Left ventricle myocardium inferior (tissue), 1 donor: ENCODE measurements at regions not wholly inside any gene's neighbourhood (a gene's known extent, or its start where the extent isn't known, plus 50 kb on each side); places are given as distances from the start of the nearest gene placed in this dataset.

Source experiments
- DNase-seq: peaks from one replicate; pipeline ENCODE4 v3.0.0-alpha.2; 2020
- H3K27ac ChIP-seq: fragments of 200-600 bp; replicated peaks from 2 replicates; pipeline ENCODE4 v1.8.0; 2021
- H3K27me3 ChIP-seq: fragments of 200-600 bp; 2 replicates; pipeline ENCODE4 v1.8.0; 2021; ENCODE audit warnings: low read depth
- H3K36me3 ChIP-seq: fragments of 200-600 bp; 2 replicates; pipeline ENCODE4 v1.8.0; 2021
- H3K4me1 ChIP-seq: fragments of 200-600 bp; 2 replicates; pipeline ENCODE4 v1.8.0; 2021
- H3K4me3 ChIP-seq: fragments of 200-600 bp; 2 replicates; pipeline ENCODE4 v1.8.0; 2021; ENCODE audit warnings: mild to moderate bottlenecking, moderate library complexity
- H3K9me3 ChIP-seq: fragments of 200-600 bp; replicated peaks from 2 replicates; pipeline ENCODE4 v1.8.0; 2021
- CTCF ChIP-seq: fragments of 200-600 bp; IDR thresholded peaks from 2 replicates; pipeline ENCODE4 v1.8.0; 2021; ENCODE audit warnings: antibody characterized with exemption, mild to moderate bottlenecking, borderline replicate concordance
- intact Hi-C: fragments of 100-400 bp; cut with micrococcal nuclease; formaldehyde crosslinking; loops from one replicate; pipeline ENCODE4 v1.11.0; 2022
- donor health status: DM: no; HTN: yes; CAD: no; lungs with severe emphysema.

- peaks cover 6% of the 10 kb centered on the region for H3K36me3 ChIP-seq
- intact Hi-C loops, result no loop called here
- peak; percentile 25 for DNase-seq
- H3K27ac ChIP-seq, result no peak overlapping the region
- H3K9me3 ChIP-seq, result no peaks in the 10 kb centered on the region
- H3K4me1 ChIP-seq, result no peaks in the 10 kb centered on the region
- no peak for TF ChIP-seq CTCF
- H3K4me3 ChIP-seq, result no peak overlapping the region
- H3K27me3 ChIP-seq, result no peaks in the 10 kb centered on the region
Observed at GRCh38 chr3:124456506-124456905, 273.7 kb upstream of the UMPS start.

DNA sequence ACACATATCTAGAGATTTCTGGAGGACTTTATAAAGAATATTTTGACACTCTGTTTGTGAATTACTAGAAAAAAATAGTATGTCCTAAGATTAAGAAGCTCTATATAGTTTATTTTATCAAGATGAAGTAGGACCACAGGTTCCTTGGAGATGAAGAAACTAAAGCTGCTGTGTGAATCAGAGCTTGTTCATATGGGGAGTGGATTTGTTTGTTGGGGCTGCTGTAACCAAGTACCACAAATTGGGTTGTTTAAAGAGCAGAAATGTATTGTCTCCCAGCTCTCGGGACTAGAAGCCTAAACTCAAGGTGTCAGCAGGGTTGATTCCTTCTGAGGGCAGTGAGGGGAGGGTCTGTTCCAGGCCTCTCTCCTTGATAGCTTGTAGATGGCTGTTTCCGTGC is 270.6 kb upstream of the UMPS start:
- no peak overlapping the region for H3K27ac ChIP-seq
- intact Hi-C loops, result loop anchor here (10.0 kb wide), 1 partner anchor 445 kb away; no protein-coding TSS in a partner anchor
- no peaks in the 10 kb centered on the region for H3K27me3 ChIP-seq

GRCh38 chr3:124461126-124461525 is 269.1 kb upstream of the UMPS start:
- no peak for TF ChIP-seq CTCF
- Histone ChIP-seq H3K36me3 (peaks cover 23% of the 10 kb centered on the region), H3K27me3 (no peaks in the 10 kb centered on the region), H3K27ac (no peak overlapping the region), H3K9me3 (no peaks in the 10 kb centered on the region), H3K4me3 (no peak overlapping the region), H3K4me1 (no peaks in the 10 kb centered on the region)
- DNase-seq, result no peak
- intact Hi-C loops, result loop anchor here (10.0 kb wide), 1 partner anchor 446 kb away; no protein-coding TSS in a partner anchor

More for the DNA sequence above, 270.6 kb upstream of the UMPS start:
- no peak for DNase-seq
- Histone ChIP-seq H3K4me3 (no peak overlapping the region), H3K36me3 (peaks cover 23% of the 10 kb centered on the region), H3K9me3 (no peaks in the 10 kb centered on the region), H3K4me1 (no peaks in the 10 kb centered on the region)
- no peak for TF ChIP-seq CTCF

DNA sequence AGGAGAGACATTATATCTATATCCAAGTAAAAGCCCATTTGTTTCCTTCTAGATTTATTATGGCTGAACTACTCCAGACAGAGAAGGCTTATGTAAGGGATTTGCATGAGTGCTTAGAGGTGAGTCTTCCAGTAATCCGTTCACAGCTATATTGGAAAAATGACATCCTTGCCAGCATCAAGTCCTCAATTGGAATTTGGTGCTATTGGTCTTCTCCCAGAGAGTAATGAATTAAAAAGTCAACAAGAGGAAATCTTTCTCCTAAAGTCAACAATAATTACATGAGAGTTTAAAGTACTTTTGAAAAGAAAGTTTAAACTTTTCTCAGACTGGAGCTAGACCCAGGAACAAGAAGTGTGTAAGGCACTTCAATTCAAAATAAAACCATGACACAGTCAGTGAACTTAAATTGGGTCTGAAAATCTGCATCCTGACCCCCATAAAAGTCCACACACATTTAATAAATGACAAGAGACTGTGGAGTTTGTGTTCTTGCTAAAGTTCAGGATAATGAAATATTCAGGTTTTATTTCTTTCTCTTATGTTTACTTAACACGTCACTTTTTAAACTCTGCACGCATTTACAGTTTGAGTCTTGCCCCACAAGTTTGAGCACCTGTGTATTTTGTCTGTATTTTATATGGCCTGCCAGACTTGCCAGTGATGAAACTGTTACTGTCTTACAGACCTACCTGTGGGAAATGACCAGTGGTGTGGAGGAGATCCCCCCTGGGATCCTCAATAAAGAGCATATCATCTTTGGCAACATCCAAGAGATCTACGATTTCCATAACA is 268.2 kb upstream of the UMPS start:
- Histone ChIP-seq H3K27ac (no peak overlapping the region), H3K4me1 (no peaks in the 10 kb centered on the region), H3K27me3 (no peaks in the 10 kb centered on the region), H3K4me3 (no peak overlapping the region), H3K9me3 (no peaks in the 10 kb centered on the region), H3K36me3 (peaks cover 17% of the 10 kb centered on the region)
- no peak for DNase-seq
- no peak for TF ChIP-seq CTCF
- intact Hi-C loops, result loop anchor here (10.0 kb wide), 1 partner anchor 447 kb away; no protein-coding TSS in a partner anchor

- Histone ChIP-seq H3K4me1 (no peaks in the 10 kb centered on the region), H3K4me3 (no peak overlapping the region), H3K27ac (no peak overlapping the region), H3K36me3 (peaks cover 17% of the 10 kb centered on the region), H3K9me3 (no peaks in the 10 kb centered on the region), H3K27me3 (no peaks in the 10 kb centered on the region)
- no peak for DNase-seq
- TF ChIP-seq CTCF, result no peak
- intact Hi-C loops, result loop anchor here (10.0 kb wide), 1 partner anchor 448 kb away; no protein-coding TSS in a partner anchor
Observed at GRCh38 chr3:124463234-124463633, 267.0 kb upstream of the UMPS start.
